GM12878 (cell line): ENCODE measurements at regions not wholly inside any gene's neighbourhood (a gene's known extent, or its start where the extent isn't known, plus 50 kb on each side); places are given as distances from the start of the nearest gene placed in this dataset.
A peak's percentile ranks its signal among the peaks of the same experiment; 100 is the strongest.

ENCODE experiments used
- ATAC-seq: fragments of 200-7000 bp; cut with Tn5 transposase; 3 replicates; pipeline ENCODE4 v1.9.1; 2020; ENCODE audit warnings: mild to moderate bottlenecking, moderate library complexity
- BruUV-seq: library from RNA; stranded (reverse); fragments of 400-500 nt; replicated peaks from 2 replicates; lab custom pipeline; 2021; lab: Mats Ljungman, UMichigan
- CTCF ChIA-PET: fragments of 300-600 bp; sonication (Branson Sonifier 250); formaldehyde crosslinking; extraction: SDS; loops from one replicate; lab custom pipeline; 2021; ENCODE audit warnings: inconsistent platforms; lab: Yijun Ruan, JAX
- POLR2A ChIA-PET: fragments of 350-600 bp; formaldehyde crosslinking; extraction: SDS; loops from one replicate; lab custom pipeline; 2021; ENCODE audit warnings: inconsistent platforms; lab: Charles Lee
- RAD21 ChIA-PET: fragments of 300-600 bp; sonication (Branson Sonifier 250); formaldehyde crosslinking; loops from one replicate; lab custom pipeline; 2023; ENCODE audit warnings: antibody characterized with exemption; ENCODE audit not compliant: unreplicated experiment; lab: Charles Lee
- SMC1A ChIA-PET: fragments of 300-600 bp; sonication (Branson Sonifier 250); formaldehyde crosslinking; loops from one replicate; lab custom pipeline; 2023; ENCODE audit not compliant: unreplicated experiment, uncharacterized antibody; lab: Charles Lee
- DNase-seq: peaks from one replicate; pipeline ENCODE4 v3.0.0-alpha.2; 2011; ENCODE audit warnings: low read depth, low spot score
- FAIRE-seq: peaks from 3 replicates; lab custom pipeline; 2011; peaks lifted over from hg19 to GRCh38; lab: Jason Lieb, UNC
- H2AFZ ChIP-seq: 2 replicates; pipeline ENCODE4 v1.6.0; 2011; ENCODE audit warnings: low read depth, low read length, control low read depth; ENCODE audit not compliant: control insufficient read depth
- H3K27ac ChIP-seq: 2 replicates; pipeline ENCODE4 v1.5.1; 2011; ENCODE audit warnings: control low read depth; ENCODE audit not compliant: control insufficient read depth, insufficient read depth
- H3K27me3 ChIP-seq, 2 experiments: replicated peaks in 1 of 2; 2 replicates each; pipeline versions ENCODE4 v1.6.0 to v1.6.1; 2011; ENCODE audit warnings: low read length in 1 of 2; ENCODE audit not compliant: control insufficient read depth in 2 of 2, insufficient read depth in 2 of 2
- H3K36me3 ChIP-seq, 2 experiments: 2 replicates each; pipeline ENCODE4 v1.5.1; 2011; ENCODE audit warnings: low read length in 1 of 2; ENCODE audit not compliant: control insufficient read depth in 2 of 2, insufficient read depth in 2 of 2
- H3K4me1 ChIP-seq: 2 replicates; pipeline ENCODE4 v1.6.1; 2011; ENCODE audit warnings: mild to moderate bottlenecking, low read length, moderate library complexity, mixed read lengths; ENCODE audit not compliant: control insufficient read depth, insufficient read depth
- H3K4me2 ChIP-seq: 2 replicates; pipeline ENCODE4 v1.6.0; 2011; ENCODE audit warnings: control low read depth; ENCODE audit not compliant: control insufficient read depth, insufficient read depth
- H3K4me3 ChIP-seq: fragments of 200-600 bp; sonication (generic); 2 replicates; pipeline ENCODE4 v1.5.1; 2016
- H3K79me2 ChIP-seq: 2 replicates; pipeline ENCODE4 v1.6.0; 2011; ENCODE audit warnings: low read length; ENCODE audit not compliant: control insufficient read depth, insufficient read depth
- H3K9ac ChIP-seq: 2 replicates; pipeline ENCODE4 v1.8.0; 2011; ENCODE audit warnings: low read length, control low read depth, mixed read lengths; ENCODE audit not compliant: control insufficient read depth, insufficient read depth
- H3K9me3 ChIP-seq: replicated peaks from 3 replicates; pipeline ENCODE4 v1.5.1; 2011; ENCODE audit warnings: mild to moderate bottlenecking, low read length; ENCODE audit not compliant: control insufficient read depth, insufficient read depth
- H4K20me1 ChIP-seq: 2 replicates; pipeline ENCODE4 v1.6.0; 2011; ENCODE audit not compliant: control insufficient read depth, insufficient read depth
- ATF7 ChIP-seq: fragments of 450-650 bp; IDR thresholded peaks from 2 replicates; pipeline ENCODE4 v1.6.1; 2016; ENCODE audit warnings: low read depth, mild to moderate bottlenecking
- GATAD2B ChIP-seq: fragments of 450-650 bp; conservative IDR thresholded peaks from 2 replicates; pipeline ENCODE4 v1.6.1; 2017; ENCODE audit warnings: low read depth, mild to moderate bottlenecking, moderate library complexity
- IKZF1 ChIP-seq: fragments of 450-650 bp; conservative IDR thresholded peaks from 2 replicates; pipeline ENCODE4 v1.6.1; 2017; ENCODE audit warnings: antibody characterized with exemption, mild to moderate bottlenecking
- KLF5 ChIP-seq: fragments of 450-650 bp; IDR thresholded peaks from 2 replicates; pipeline ENCODE4 v1.6.1; 2014; ENCODE audit warnings: mild to moderate bottlenecking; ENCODE audit not compliant: partially characterized antibody
- MEF2A ChIP-seq: IDR thresholded peaks from 2 replicates; pipeline ENCODE4 v1.6.1; 2011; ENCODE audit warnings: low read depth, mild to moderate bottlenecking, low read length, moderate library complexity; ENCODE audit not compliant: insufficient read depth
- MEF2B ChIP-seq: fragments of 450-650 bp; IDR thresholded peaks from 2 replicates; pipeline ENCODE4 v1.6.1; 2018; ENCODE audit warnings: mild to moderate bottlenecking, moderate library complexity; ENCODE audit not compliant: partially characterized antibody, poor library complexity, severe bottlenecking
- NR2F1 ChIP-seq: fragments of 450-650 bp; conservative IDR thresholded peaks from 2 replicates; pipeline ENCODE4 v1.6.1; 2017; ENCODE audit warnings: mild to moderate bottlenecking
- NRF1 ChIP-seq: conservative IDR thresholded peaks from 2 replicates; pipeline ENCODE4 v1.6.1; 2011; ENCODE audit warnings: mild to moderate bottlenecking, low read depth, low read length, improper control_type of control experiment
- PAX8 ChIP-seq: fragments of 450-650 bp; IDR thresholded peaks from 2 replicates; pipeline ENCODE4 v1.6.1; 2017; ENCODE audit warnings: mild to moderate bottlenecking, moderate library complexity
- RUNX3 ChIP-seq: IDR thresholded peaks from 2 replicates; pipeline ENCODE4 v1.6.1; 2012; ENCODE audit warnings: low read length, inconsistent platforms
- SIN3A ChIP-seq: IDR thresholded peaks from 2 replicates; pipeline ENCODE4 v1.6.1; 2012; ENCODE audit warnings: low read depth, low read length, improper control_type of control experiment
- SMARCA5 ChIP-seq: fragments of 450-650 bp; IDR thresholded peaks from 2 replicates; pipeline ENCODE4 v1.6.1; 2017; ENCODE audit warnings: mild to moderate bottlenecking
- SP1 ChIP-seq: IDR thresholded peaks from one replicate; pipeline ENCODE4 v1.6.1; 2011; ENCODE audit warnings: low read depth, low read length
- TCF3 ChIP-seq: IDR thresholded peaks from 2 replicates; pipeline ENCODE4 v1.6.1; 2012; ENCODE audit warnings: low read depth, mild to moderate bottlenecking, low read length, borderline replicate concordance; ENCODE audit not compliant: insufficient read depth
- TCF7 ChIP-seq: IDR thresholded peaks from 2 replicates; pipeline ENCODE4 v1.6.1; 2014; ENCODE audit warnings: antibody characterized with exemption, borderline replicate concordance
- WGBS: methylation state at CpG from one replicate; pipeline ENCODE4 v1.1.6; 2016; ENCODE audit warnings: low lambda C conversion rate; ENCODE audit not compliant: insufficient replicate concordance, insufficient coverage; ENCODE audit errors: missing lambda C conversion rate; 5-methylcytosine and 5-hydroxymethylcytosine counted together
- in situ Hi-C: fragments of 300-500 bp; cut with MboI; formaldehyde crosslinking; loops from 9 replicates; pipeline ENCODE4 v1.14.3; 2018; ENCODE audit warnings: mixed read lengths
- intact Hi-C: fragments of 100-400 bp; cut with micrococcal nuclease; formaldehyde crosslinking; loops from one replicate; pipeline ENCODE4 v1.14.2; 2022; ENCODE audit not compliant: unreplicated experiment
- TF ChIP-seq, protein P1 (sequence below): fragments of 450-650 bp; IDR thresholded peaks from 2 replicates; pipeline ENCODE4 v1.6.1; 2017; ENCODE audit warnings: mild to moderate bottlenecking, low read depth, inconsistent platforms; ENCODE audit not compliant: poor library complexity, severe bottlenecking
- TF ChIP-seq, protein P2 (sequence below): fragments of 450-650 bp; formaldehyde crosslinking; IDR thresholded peaks from 2 replicates; pipeline ENCODE4 v1.4.0; 2022; ENCODE audit warnings: mild to moderate bottlenecking, moderate library complexity
- TF ChIP-seq, protein P3 (sequence below): fragments of 450-650 bp; IDR thresholded peaks from 2 replicates; pipeline ENCODE4 v1.6.1; 2016; ENCODE audit warnings: mild to moderate bottlenecking

DNA sequence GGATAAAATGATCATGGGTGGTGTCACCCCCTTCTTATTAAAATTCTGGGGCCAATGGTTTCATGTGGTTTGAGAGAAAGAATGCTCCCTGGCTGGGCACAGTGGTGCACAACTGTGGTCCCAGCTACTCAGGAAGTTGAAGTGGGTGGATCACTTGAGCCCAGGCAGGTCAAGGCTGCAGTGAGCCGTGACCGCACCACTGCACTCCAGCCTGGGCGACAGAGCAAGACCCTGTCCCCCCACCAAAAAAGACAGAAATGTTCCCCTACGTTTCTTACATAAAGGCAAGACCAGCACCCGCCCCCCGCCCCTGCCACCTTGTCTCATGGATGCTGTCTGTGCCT lies 53.0 kb upstream of the ID2 start:
- no peak for DNase-seq
- intact Hi-C loops, result loop anchor here (5.0 kb wide), 1 partner anchor 82 kb away; no protein-coding TSS in a partner anchor
- Histone ChIP-seq H3K4me2 (peak overlapping the region; percentile 47), H4K20me1 (no peaks in the 10 kb centered on the region), H3K9ac (no peak overlapping the region), H3K4me3 (no peak overlapping the region), H3K36me3 (no peaks in the 10 kb centered on the region), H3K9me3 (no peaks in the 10 kb centered on the region), H3K27ac (no peak overlapping the region), H3K4me1 (peaks cover 9% of the 10 kb centered on the region; the same call in 1 of the 2 replicates), H3K27me3 (peaks cover 0 to 2% of the 10 kb centered on the region in 2 experiments; a peak in 1 of 4 replicates), H3K79me2 (no peaks in the 10 kb centered on the region), H2AFZ (no peak overlapping the region)
- ATAC-seq, result peak; percentile 84
- RAD21 ChIA-PET, result interaction anchor here (0.7 to 1.4 kb wide), 4 partner anchors 23 to 53 kb away, joined by 3 to 6 read pairs (median 4); partner anchors contain the start of gene ID2
- SMC1A ChIA-PET, result interaction anchor here (0.7 to 2.0 kb wide), 8 partner anchors 14 to 1201 kb away, joined by 3 to 12 read pairs (median 4); partner anchors contain the start of gene ID2
- in situ Hi-C loops, result no loop called here
- CTCF ChIA-PET, result interaction anchor here (0.6 to 1.4 kb wide), 7 partner anchors 43 to 110 kb away, joined by 3 to 5 read pairs (median 3); partner anchors contain the start of gene ID2
- POLR2A ChIA-PET, result interaction anchor here (1.3 to 1.5 kb wide), 2 partner anchors 23 to 52 kb away, joined by 4 read pairs; no protein-coding TSS in a partner anchor
- peak; percentile 68 for FAIRE-seq
- WGBS, result 3% methylated on average over 6 of the region's 6 CpGs
- BruUV-seq, result no TSS peak
- TF ChIP-seq NRF1 (no peak), SMARCA5 (no peak), NR2F1 (peak; percentile 49), SIN3A (no peak), KLF5 (no peak), TCF7 (no peak), PAX8 (no peak), ATF7 (no peak; the same call in 1 of the 2 replicates), MEF2A (no peak), TCF3 (no peak), RUNX3 (peak; percentile 40), IKZF1 (0 out of 2 replicates have a peak, but pooled peaks have one; percentile 35), SP1 (no peak), MEF2B (no peak), GATAD2B (no peak)
- TF ChIP-seq, protein P1, sequence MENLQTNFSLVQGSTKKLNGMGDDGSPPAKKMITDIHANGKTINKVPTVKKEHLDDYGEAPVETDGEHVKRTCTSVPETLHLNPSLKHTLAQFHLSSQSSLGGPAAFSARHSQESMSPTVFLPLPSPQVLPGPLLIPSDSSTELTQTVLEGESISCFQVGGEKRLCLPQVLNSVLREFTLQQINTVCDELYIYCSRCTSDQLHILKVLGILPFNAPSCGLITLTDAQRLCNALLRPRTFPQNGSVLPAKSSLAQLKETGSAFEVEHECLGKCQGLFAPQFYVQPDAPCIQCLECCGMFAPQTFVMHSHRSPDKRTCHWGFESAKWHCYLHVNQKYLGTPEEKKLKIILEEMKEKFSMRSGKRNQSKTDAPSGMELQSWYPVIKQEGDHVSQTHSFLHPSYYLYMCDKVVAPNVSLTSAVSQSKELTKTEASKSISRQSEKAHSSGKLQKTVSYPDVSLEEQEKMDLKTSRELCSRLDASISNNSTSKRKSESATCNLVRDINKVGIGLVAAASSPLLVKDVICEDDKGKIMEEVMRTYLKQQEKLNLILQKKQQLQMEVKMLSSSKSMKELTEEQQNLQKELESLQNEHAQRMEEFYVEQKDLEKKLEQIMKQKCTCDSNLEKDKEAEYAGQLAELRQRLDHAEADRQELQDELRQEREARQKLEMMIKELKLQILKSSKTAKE, result no peak
- TF ChIP-seq, protein P2, sequence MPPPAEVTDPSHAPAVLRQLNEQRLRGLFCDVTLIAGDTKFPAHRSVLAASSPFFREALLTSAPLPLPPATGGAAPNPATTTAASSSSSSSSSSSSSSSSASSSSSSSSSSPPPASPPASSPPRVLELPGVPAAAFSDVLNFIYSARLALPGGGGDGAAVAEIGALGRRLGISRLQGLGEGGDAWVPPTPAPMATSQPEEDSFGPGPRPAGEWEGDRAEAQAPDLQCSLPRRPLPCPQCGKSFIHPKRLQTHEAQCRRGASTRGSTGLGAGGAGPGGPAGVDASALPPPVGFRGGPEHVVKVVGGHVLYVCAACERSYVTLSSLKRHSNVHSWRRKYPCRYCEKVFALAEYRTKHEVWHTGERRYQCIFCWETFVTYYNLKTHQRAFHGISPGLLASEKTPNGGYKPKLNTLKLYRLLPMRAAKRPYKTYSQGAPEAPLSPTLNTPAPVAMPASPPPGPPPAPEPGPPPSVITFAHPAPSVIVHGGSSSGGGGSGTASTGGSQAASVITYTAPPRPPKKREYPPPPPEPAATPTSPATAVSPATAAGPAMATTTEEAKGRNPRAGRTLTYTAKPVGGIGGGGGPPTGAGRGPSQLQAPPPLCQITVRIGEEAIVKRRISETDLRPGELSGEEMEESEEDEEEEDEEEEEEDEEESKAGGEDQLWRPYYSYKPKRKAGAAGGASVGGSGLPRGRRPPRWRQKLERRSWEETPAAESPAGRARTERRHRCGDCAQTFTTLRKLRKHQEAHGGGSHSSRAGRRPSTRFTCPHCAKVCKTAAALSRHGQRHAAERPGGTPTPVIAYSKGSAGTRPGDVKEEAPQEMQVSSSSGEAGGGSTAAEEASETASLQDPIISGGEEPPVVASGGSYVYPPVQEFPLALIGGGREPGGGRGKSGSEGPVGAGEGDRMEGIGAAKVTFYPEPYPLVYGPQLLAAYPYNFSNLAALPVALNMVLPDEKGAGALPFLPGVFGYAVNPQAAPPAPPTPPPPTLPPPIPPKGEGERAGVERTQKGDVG, result no peak
- TF ChIP-seq, protein P3, sequence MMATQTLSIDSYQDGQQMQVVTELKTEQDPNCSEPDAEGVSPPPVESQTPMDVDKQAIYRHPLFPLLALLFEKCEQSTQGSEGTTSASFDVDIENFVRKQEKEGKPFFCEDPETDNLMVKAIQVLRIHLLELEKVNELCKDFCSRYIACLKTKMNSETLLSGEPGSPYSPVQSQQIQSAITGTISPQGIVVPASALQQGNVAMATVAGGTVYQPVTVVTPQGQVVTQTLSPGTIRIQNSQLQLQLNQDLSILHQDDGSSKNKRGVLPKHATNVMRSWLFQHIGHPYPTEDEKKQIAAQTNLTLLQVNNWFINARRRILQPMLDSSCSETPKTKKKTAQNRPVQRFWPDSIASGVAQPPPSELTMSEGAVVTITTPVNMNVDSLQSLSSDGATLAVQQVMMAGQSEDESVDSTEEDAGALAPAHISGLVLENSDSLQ, result no peak
